ENCODE measurements at regions not wholly inside any gene's neighbourhood (a gene's known extent, or its start where the extent isn't known, plus 50 kb on each side); places are given as distances from the start of the nearest gene placed in this dataset.

DNA sequence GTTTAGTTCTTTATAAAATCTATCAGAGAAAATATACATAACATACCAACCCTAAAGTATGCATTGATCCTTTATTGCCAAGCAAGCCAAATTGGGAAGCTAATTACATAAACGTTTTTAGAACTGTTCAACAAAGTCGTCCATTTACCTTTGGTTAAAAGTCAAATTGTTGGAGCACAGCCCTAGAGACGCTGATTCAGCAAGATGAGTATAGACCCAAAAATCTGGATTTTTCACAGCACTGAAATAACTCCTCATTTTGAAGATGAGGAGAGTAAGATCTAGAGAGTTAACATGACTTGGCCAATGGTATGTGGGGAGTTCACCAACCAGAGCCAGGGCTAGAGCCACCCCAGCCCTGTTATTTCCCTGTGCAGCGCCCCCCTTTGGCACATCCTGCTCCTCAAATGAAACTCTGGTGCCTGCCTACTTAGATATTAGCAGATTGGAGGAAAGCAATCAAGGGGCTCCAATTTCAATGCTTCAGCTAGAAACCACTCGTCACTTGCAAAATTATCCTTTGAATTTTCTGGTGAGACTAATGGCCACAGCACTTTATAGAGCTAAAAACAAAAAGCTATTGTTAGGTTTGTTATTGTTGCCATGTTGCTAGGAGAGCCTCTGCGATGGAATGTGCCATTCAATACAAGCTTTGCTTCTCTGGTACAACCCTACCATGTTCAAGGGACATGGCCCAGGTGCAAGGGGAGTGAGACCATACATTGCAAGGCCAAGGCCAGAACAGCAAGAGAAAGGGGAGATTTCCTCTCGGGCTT lies 132.6 kb upstream of the ZEB1 start:
- Histone ChIP-seq H3K36me3 (ENCODE audit: insufficient read depth, low read length) (no peaks in the 10 kb centered on the region), H4K20me1 (ENCODE audit: insufficient read depth, low read length) (no peaks in the 10 kb centered on the region), H3K4me1 (ENCODE audit: insufficient read depth, low read length, severe bottlenecking) (no peaks in the 10 kb centered on the region), H3K9ac (ENCODE audit: low read length) (no peak overlapping the region), H3K9me2 (ENCODE audit: low read depth, low read length) (no peaks in the 10 kb centered on the region), H3K27ac (ENCODE audit: low read depth, low read length, poor library complexity, severe bottlenecking) (no peak overlapping the region), H3K9me3 (ENCODE audit: low read length) (no peaks in the 10 kb centered on the region), H3K4me2 (ENCODE audit: low read length) (no peak overlapping the region), H3K4me3 (ENCODE audit: low read depth, low read length, poor library complexity, severe bottlenecking) (no peak overlapping the region), H2AFZ (ENCODE audit: low read length) (no peak overlapping the region), H3K79me2 (ENCODE audit: insufficient read depth, low read length) (no peaks in the 10 kb centered on the region), H3F3A (ENCODE audit: insufficient read depth, low read length) (no peaks in the 10 kb centered on the region), H3K27me3 (ENCODE audit: insufficient read depth, low read length) (no peaks in the 10 kb centered on the region)
- TF ChIP-seq EZH2 (IDR thresholded peaks at IDR 0.05; ENCODE audit: borderline replicate concordance, low read length) = no peak
- TF ChIP-seq, protein P1, sequence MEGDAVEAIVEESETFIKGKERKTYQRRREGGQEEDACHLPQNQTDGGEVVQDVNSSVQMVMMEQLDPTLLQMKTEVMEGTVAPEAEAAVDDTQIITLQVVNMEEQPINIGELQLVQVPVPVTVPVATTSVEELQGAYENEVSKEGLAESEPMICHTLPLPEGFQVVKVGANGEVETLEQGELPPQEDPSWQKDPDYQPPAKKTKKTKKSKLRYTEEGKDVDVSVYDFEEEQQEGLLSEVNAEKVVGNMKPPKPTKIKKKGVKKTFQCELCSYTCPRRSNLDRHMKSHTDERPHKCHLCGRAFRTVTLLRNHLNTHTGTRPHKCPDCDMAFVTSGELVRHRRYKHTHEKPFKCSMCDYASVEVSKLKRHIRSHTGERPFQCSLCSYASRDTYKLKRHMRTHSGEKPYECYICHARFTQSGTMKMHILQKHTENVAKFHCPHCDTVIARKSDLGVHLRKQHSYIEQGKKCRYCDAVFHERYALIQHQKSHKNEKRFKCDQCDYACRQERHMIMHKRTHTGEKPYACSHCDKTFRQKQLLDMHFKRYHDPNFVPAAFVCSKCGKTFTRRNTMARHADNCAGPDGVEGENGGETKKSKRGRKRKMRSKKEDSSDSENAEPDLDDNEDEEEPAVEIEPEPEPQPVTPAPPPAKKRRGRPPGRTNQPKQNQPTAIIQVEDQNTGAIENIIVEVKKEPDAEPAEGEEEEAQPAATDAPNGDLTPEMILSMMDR (IDR thresholded peaks at IDR 0.05; ENCODE audit: low read length) = peak; percentile 16; the same call in 1 of the 2 replicates

DNA sequence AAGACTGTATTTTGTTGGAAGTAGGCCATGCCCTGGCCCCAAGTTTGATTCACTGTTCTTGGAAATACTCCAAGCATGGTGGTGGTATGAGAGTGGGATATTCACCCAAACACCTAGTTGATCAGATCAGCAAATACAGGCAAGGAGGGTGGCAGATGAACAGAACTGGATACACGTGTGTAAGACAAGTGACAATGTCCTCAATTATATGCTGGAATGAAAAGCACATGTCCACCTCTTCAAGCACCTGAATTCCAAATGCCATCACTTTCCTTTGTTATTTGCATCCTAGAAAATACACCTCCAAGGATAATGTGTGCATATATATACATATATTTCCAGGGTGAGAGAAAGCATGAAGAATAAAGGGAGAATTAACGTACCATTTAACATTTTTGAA lies 131.8 kb upstream of the ZEB1 start:
- Histone ChIP-seq H3K27me3 (ENCODE audit: insufficient read depth, low read length) (no peaks in the 10 kb centered on the region), H3K9me2 (ENCODE audit: low read depth, low read length) (no peaks in the 10 kb centered on the region), H3K36me3 (ENCODE audit: insufficient read depth, low read length) (no peaks in the 10 kb centered on the region), H3K9me3 (ENCODE audit: low read length) (no peaks in the 10 kb centered on the region), H3K79me2 (ENCODE audit: insufficient read depth, low read length) (no peaks in the 10 kb centered on the region), H4K20me1 (ENCODE audit: insufficient read depth, low read length) (no peaks in the 10 kb centered on the region), H3K4me2 (ENCODE audit: low read length) (no peak overlapping the region), H3F3A (ENCODE audit: insufficient read depth, low read length) (no peaks in the 10 kb centered on the region), H3K27ac (ENCODE audit: low read depth, low read length, poor library complexity, severe bottlenecking) (no peak overlapping the region), H3K4me3 (ENCODE audit: low read depth, low read length, poor library complexity, severe bottlenecking) (no peak overlapping the region), H3K4me1 (ENCODE audit: insufficient read depth, low read length, severe bottlenecking) (no peaks in the 10 kb centered on the region), H2AFZ (ENCODE audit: low read length) (no peak overlapping the region), H3K9ac (ENCODE audit: low read length) (no peak overlapping the region)
- no peak for TF ChIP-seq EZH2 (IDR thresholded peaks at IDR 0.05; ENCODE audit: borderline replicate concordance, low read length)
- TF ChIP-seq, protein P1 (IDR thresholded peaks at IDR 0.05; ENCODE audit: low read length) = no peak

DNA sequence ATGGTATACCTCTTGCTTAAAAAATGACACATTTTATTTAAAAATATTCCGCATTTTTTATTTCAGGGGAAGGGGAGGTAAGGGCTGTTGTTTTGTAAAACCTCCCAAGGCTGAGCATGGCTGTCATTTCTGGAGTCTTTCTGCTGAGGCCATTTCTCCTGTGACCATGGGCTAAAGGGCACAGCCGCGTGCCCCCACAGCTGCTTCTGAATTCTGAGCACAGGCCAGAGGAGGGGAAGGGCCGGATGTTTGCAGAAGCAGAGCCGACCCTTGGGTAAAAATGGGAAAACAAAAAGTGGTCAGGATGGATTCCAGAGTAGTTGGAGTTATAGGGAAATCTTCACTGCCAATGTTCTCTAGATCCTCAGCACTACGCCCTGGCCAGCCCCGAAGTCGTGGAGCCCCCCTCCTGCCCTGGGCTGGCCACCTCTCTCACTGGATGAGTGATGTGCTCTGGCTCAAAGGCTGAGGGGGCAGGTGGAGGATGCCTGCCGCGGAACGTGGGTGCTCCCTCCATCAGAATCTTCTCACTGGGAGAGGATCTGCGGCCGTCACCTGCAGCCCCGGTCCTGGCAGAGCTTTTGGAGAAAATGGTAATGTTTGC lies 131.3 kb upstream of the ZEB1 start:
- H3K79me2 ChIP-seq (ENCODE audit: insufficient read depth, low read length) = no peaks in the 10 kb centered on the region
- H3K36me3 ChIP-seq (ENCODE audit: insufficient read depth, low read length) = no peaks in the 10 kb centered on the region
- H3K27me3 ChIP-seq (ENCODE audit: insufficient read depth, low read length) = no peaks in the 10 kb centered on the region
- TF ChIP-seq, protein P1 (IDR thresholded peaks at IDR 0.05; ENCODE audit: low read length) = no peak
- no peak for TF ChIP-seq EZH2 (IDR thresholded peaks at IDR 0.05; ENCODE audit: borderline replicate concordance, low read length)
- no peak overlapping the region for H3K4me3 ChIP-seq (ENCODE audit: low read depth, low read length, poor library complexity, severe bottlenecking)
- no peaks in the 10 kb centered on the region for H4K20me1 ChIP-seq (ENCODE audit: insufficient read depth, low read length)
- no peaks in the 10 kb centered on the region for H3K9me2 ChIP-seq (ENCODE audit: low read depth, low read length)
- no peaks in the 10 kb centered on the region for H3K9me3 ChIP-seq (ENCODE audit: low read length)
- no peak overlapping the region for H3K27ac ChIP-seq (ENCODE audit: low read depth, low read length, poor library complexity, severe bottlenecking)
- no peaks in the 10 kb centered on the region for H3K4me1 ChIP-seq (ENCODE audit: insufficient read depth, low read length, severe bottlenecking)
- H3F3A ChIP-seq (ENCODE audit: insufficient read depth, low read length) = no peaks in the 10 kb centered on the region
- no peak overlapping the region for H3K9ac ChIP-seq (ENCODE audit: low read length)
- no peak overlapping the region for H3K4me2 ChIP-seq (ENCODE audit: low read length)
- no peak overlapping the region for H2AFZ ChIP-seq (ENCODE audit: low read length)

Measured in OCI-LY1 (cell line).